ENCODE measurements at regions not wholly inside any gene's neighbourhood (a gene's known extent, or its start where the extent isn't known, plus 50 kb on each side); places are given as distances from the start of the nearest gene placed in this dataset.

DNA sequence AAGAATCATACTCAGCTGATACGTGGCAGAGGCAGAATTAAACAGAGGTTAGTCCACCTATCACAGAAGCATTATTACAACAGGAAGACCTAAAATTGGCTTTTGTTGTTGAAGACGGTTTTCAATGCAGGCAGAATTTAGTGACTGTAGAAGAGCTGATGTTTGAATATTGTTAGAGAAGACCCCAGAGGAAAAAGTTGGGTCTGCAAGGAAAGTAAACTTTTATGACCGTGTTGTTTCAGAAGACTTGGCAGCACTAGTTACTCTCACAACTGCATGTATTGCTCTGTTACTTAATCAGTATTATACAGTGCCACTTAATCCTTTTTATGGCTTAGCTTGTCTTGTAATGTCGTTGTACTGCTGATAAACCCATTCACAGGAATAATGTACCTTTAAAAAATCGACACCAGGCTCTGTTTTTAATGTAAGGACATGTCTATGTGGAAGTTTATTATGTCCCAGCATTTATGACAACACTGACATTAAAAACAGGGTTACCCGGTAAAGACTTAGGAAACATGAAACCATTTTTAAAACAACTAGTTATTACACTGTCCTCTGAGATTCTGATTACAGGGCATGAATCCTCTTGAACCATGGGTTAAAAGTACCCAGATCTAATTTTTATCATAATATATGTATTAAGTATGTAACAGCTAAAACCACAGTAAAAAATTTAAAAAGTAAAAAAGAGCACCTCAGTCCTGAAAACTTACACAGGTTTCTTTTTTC is 235.4 kb downstream of the TTLL7 start:
- CTCF ChIA-PET, result no interaction called here
- H3K27ac ChIP-seq (ENCODE audit: low read depth, low read length, poor library complexity, severe bottlenecking), result no peak overlapping the region
- no TSS peak for BruUV-seq (replicated peaks)

DNA sequence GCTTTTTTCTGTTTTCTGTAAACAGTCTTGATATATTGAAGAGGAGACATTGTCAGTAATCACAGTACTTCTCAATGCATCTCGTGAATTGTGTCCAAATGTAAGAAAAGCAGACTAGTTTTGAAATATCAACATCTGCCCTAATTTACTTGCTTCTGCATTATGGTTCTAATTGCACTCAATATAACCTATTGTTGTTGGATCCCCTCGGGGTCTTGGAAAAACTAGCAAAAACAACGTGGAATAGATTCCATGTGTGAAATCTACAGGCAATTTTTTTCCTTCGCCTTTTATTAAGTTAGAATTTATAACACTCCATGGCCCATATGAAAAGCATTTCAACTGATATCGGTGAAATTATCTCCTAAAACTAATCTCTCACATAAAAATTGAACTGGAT is 236.5 kb downstream of the TTLL7 start:
- CTCF ChIA-PET, result no interaction called here
- peaks cover 62% of the 10 kb centered on the region for H3K27me3 ChIP-seq (replicated peaks; ENCODE audit: insufficient read depth, low read depth, low read length, poor library complexity)
- DNase-seq (ENCODE audit: low spot score), result no peak
- no peak overlapping the region for H3K27ac ChIP-seq (ENCODE audit: low read depth, low read length, poor library complexity, severe bottlenecking)
- intact Hi-C loops (cut with micrococcal nuclease; ENCODE audit: unreplicated experiment), result no loop called here
- peaks cover 9% of the 10 kb centered on the region for H3K4me1 ChIP-seq (ENCODE audit: insufficient read depth, low read length, poor library complexity, severe bottlenecking)
- H3K9me3 ChIP-seq (ENCODE audit: low read depth, low read length, poor library complexity, severe bottlenecking), result no peaks in the 10 kb centered on the region
- no peak overlapping the region for H3K4me3 ChIP-seq (ENCODE audit: low read depth, low read length, poor library complexity, severe bottlenecking)
- H3K36me3 ChIP-seq (ENCODE audit: insufficient read depth, low read length, poor library complexity, severe bottlenecking), result no peaks in the 10 kb centered on the region
- no TSS peak for BruUV-seq (replicated peaks)
- POLR2A ChIA-PET (ENCODE audit: low non-redundant PET), result no interaction called here
- TF ChIP-seq EZH2 (IDR thresholded peaks at IDR 0.05; ENCODE audit: borderline replicate concordance, low read depth, low read length, poor library complexity, severe bottlenecking) (no peak), CTCF (conservative IDR thresholded peaks at IDR 0.05; ENCODE audit: low read depth, low read length) (no peak)

More for the DNA sequence above, 235.4 kb downstream of the TTLL7 start:
- Histone ChIP-seq H3K36me3 (ENCODE audit: insufficient read depth, low read length, poor library complexity, severe bottlenecking) (no peaks in the 10 kb centered on the region), H3K4me1 (ENCODE audit: insufficient read depth, low read length, poor library complexity, severe bottlenecking) (peaks cover 9% of the 10 kb centered on the region), H3K27me3 (replicated peaks; ENCODE audit: insufficient read depth, low read depth, low read length, poor library complexity) (peaks cover 73% of the 10 kb centered on the region), H3K9me3 (ENCODE audit: low read depth, low read length, poor library complexity, severe bottlenecking) (no peaks in the 10 kb centered on the region), H3K4me3 (ENCODE audit: low read depth, low read length, poor library complexity, severe bottlenecking) (no peak overlapping the region)
- POLR2A ChIA-PET (ENCODE audit: low non-redundant PET), result no interaction called here
- TF ChIP-seq EZH2 (IDR thresholded peaks at IDR 0.05; ENCODE audit: borderline replicate concordance, low read depth, low read length, poor library complexity, severe bottlenecking), result no peak
- TF ChIP-seq CTCF (conservative IDR thresholded peaks at IDR 0.05; ENCODE audit: low read depth, low read length), result no peak
- no peak for DNase-seq (ENCODE audit: low spot score)
- intact Hi-C loops (cut with micrococcal nuclease; ENCODE audit: unreplicated experiment), result no loop called here

DNA sequence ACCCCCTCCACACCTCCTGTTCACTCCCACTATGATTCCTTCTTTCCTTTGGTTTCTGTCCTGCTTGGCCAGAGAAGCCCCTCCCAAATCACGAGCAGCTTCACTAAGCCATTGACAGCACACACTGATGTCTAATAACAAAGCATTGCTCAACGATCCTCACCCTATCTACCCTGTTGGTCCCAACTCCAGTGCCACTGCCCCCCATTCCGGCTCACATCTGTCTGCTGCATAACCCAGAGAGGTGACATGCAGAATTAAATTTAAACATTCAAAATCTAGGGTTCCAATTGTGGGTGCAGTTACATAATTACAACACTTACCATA is 236.9 kb downstream of the TTLL7 start:
- intact Hi-C loops (cut with micrococcal nuclease; ENCODE audit: unreplicated experiment), result no loop called here
- Histone ChIP-seq H3K27me3 (replicated peaks; ENCODE audit: insufficient read depth, low read depth, low read length, poor library complexity) (peaks cover 60% of the 10 kb centered on the region), H3K4me3 (ENCODE audit: low read depth, low read length, poor library complexity, severe bottlenecking) (no peak overlapping the region), H3K4me1 (ENCODE audit: insufficient read depth, low read length, poor library complexity, severe bottlenecking) (peaks cover 9% of the 10 kb centered on the region), H3K9me3 (ENCODE audit: low read depth, low read length, poor library complexity, severe bottlenecking) (no peaks in the 10 kb centered on the region), H3K27ac (ENCODE audit: low read depth, low read length, poor library complexity, severe bottlenecking) (no peak overlapping the region), H3K36me3 (ENCODE audit: insufficient read depth, low read length, poor library complexity, severe bottlenecking) (no peaks in the 10 kb centered on the region)
- no peak for DNase-seq (ENCODE audit: low spot score)
- ChIA-PET POLR2A (ENCODE audit: low non-redundant PET) (no interaction called here), CTCF (no interaction called here)
- TF ChIP-seq CTCF (conservative IDR thresholded peaks at IDR 0.05; ENCODE audit: low read depth, low read length) (no peak), EZH2 (IDR thresholded peaks at IDR 0.05; ENCODE audit: borderline replicate concordance, low read depth, low read length, poor library complexity, severe bottlenecking) (no peak)
- BruUV-seq (replicated peaks), result no TSS peak

Data from A673 (cell line).